Lower lobe of right lung (tissue), 2 donors: ENCODE measurements at regions not wholly inside any gene's neighbourhood (a gene's known extent, or its start where the extent isn't known, plus 50 kb on each side); places are given as distances from the start of the nearest gene placed in this dataset.

Experiments used
- ATAC-seq, 2 donors: fragments of 200-7000 bp; cut with Tn5 transposase; one replicate each; pipeline ENCODE4 v1.9.1; 2020 to 2022; ENCODE audit warnings: mild to moderate bottlenecking in 2 of 2, moderate library complexity in 2 of 2
- DNase-seq: peaks from one replicate; pipeline ENCODE4 v3.0.0-alpha.2; 2020
- H3K27ac ChIP-seq: fragments of 200-600 bp; one replicate; pipeline ENCODE4 v1.8.0; 2022
- H3K27me3 ChIP-seq: fragments of 200-600 bp; one replicate; pipeline ENCODE4 v1.8.0; 2022; ENCODE audit warnings: low read depth
- H3K36me3 ChIP-seq: fragments of 200-600 bp; one replicate; pipeline ENCODE4 v1.8.0; 2022; ENCODE audit warnings: mild to moderate bottlenecking
- H3K4me1 ChIP-seq: fragments of 200-600 bp; one replicate; pipeline ENCODE4 v1.8.0; 2022
- H3K4me3 ChIP-seq: fragments of 200-600 bp; one replicate; pipeline ENCODE4 v1.8.0; 2022; ENCODE audit warnings: mild to moderate bottlenecking
- H3K9me3 ChIP-seq: fragments of 200-600 bp; one replicate; pipeline ENCODE4 v1.8.0; 2022
- CTCF ChIP-seq: fragments of 200-600 bp; IDR thresholded peaks from one replicate; pipeline ENCODE4 v1.8.0; 2022; ENCODE audit warnings: antibody characterized with exemption, mild to moderate bottlenecking
- intact Hi-C: fragments of 100-400 bp; cut with DNase I; formaldehyde crosslinking; loops from one replicate; pipeline ENCODE4 v1.11.0; 2022
- donor health status: DM: no; HTN: yes; CAD: no; lungs with severe emphysema.

GRCh38 chr4:149956678-149957077, 121.6 kb upstream of the DCLK2 start:
- no peaks in the 10 kb centered on the region for H3K9me3 ChIP-seq
- H3K4me3 ChIP-seq = no peak overlapping the region
- H3K27ac ChIP-seq = no peak overlapping the region
- H3K4me1 ChIP-seq = no peaks in the 10 kb centered on the region
- ATAC-seq (no peak), DNase-seq (no peak)
- no peaks in the 10 kb centered on the region for H3K27me3 ChIP-seq
- no peaks in the 10 kb centered on the region for H3K36me3 ChIP-seq
- intact Hi-C loops = no loop called here
- no peak for TF ChIP-seq CTCF

GRCh38 chr4:149961876-149962597, 116.2 kb upstream of the DCLK2 start:
- intact Hi-C loops = no loop called here
- ATAC-seq = no peak
- no peak for DNase-seq
- no peaks in the 10 kb centered on the region for H3K36me3 ChIP-seq
- no peaks in the 10 kb centered on the region for H3K9me3 ChIP-seq
- no peak overlapping the region for H3K27ac ChIP-seq
- no peak overlapping the region for H3K4me3 ChIP-seq
- H3K27me3 ChIP-seq = no peaks in the 10 kb centered on the region
- no peaks in the 10 kb centered on the region for H3K4me1 ChIP-seq
- TF ChIP-seq CTCF = no peak

GRCh38 chr4:149964001-149964796, 114.0 kb upstream of the DCLK2 start:
- no peak for TF ChIP-seq CTCF
- H3K9me3 ChIP-seq = no peaks in the 10 kb centered on the region
- H3K36me3 ChIP-seq = no peaks in the 10 kb centered on the region
- intact Hi-C loops = no loop called here
- no peak for ATAC-seq
- H3K27ac ChIP-seq = no peak overlapping the region
- H3K4me3 ChIP-seq = no peak overlapping the region
- DNase-seq = no peak
- H3K4me1 ChIP-seq = no peaks in the 10 kb centered on the region
- peaks cover 6% of the 10 kb centered on the region for H3K27me3 ChIP-seq

- ATAC-seq (no peak), DNase-seq (no peak)
- Histone ChIP-seq H3K36me3 (no peaks in the 10 kb centered on the region), H3K4me1 (no peaks in the 10 kb centered on the region), H3K4me3 (no peak overlapping the region), H3K27me3 (peaks cover 6% of the 10 kb centered on the region), H3K9me3 (no peaks in the 10 kb centered on the region), H3K27ac (no peak overlapping the region)
- no peak for TF ChIP-seq CTCF
- intact Hi-C loops = no loop called here
Measured at GRCh38 chr4:149965206-149965605, 113.0 kb upstream of the DCLK2 start.

GRCh38 chr4:149972407-149972806, 105.8 kb upstream of the DCLK2 start:
- H3K9me3 ChIP-seq = no peaks in the 10 kb centered on the region
- H3K36me3 ChIP-seq = no peaks in the 10 kb centered on the region
- no peak overlapping the region for H3K4me3 ChIP-seq
- H3K27ac ChIP-seq = no peak overlapping the region
- intact Hi-C loops = no loop called here
- DNase-seq (no peak), ATAC-seq (no peak)
- H3K27me3 ChIP-seq = peaks cover 6% of the 10 kb centered on the region
- TF ChIP-seq CTCF = no peak
- H3K4me1 ChIP-seq = no peaks in the 10 kb centered on the region
